ENCODE measurements at regions not wholly inside any gene's neighbourhood (a gene's known extent, or its start where the extent isn't known, plus 50 kb on each side); places are given as distances from the start of the nearest gene placed in this dataset.
A peak's percentile ranks its signal among the peaks of the same experiment; 100 is the strongest.

GRCh38 chr4:95898226-95898625 is 58.3 kb downstream of the PDHA2 start:
- no peak overlapping the region for H3K4me3 ChIP-seq (ENCODE audit: control insufficient read depth, low read depth, low read length)
- TF ChIP-seq, protein P1, sequence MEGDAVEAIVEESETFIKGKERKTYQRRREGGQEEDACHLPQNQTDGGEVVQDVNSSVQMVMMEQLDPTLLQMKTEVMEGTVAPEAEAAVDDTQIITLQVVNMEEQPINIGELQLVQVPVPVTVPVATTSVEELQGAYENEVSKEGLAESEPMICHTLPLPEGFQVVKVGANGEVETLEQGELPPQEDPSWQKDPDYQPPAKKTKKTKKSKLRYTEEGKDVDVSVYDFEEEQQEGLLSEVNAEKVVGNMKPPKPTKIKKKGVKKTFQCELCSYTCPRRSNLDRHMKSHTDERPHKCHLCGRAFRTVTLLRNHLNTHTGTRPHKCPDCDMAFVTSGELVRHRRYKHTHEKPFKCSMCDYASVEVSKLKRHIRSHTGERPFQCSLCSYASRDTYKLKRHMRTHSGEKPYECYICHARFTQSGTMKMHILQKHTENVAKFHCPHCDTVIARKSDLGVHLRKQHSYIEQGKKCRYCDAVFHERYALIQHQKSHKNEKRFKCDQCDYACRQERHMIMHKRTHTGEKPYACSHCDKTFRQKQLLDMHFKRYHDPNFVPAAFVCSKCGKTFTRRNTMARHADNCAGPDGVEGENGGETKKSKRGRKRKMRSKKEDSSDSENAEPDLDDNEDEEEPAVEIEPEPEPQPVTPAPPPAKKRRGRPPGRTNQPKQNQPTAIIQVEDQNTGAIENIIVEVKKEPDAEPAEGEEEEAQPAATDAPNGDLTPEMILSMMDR (conservative IDR thresholded peaks at IDR 0.05; ENCODE audit: control insufficient read depth, insufficient read depth, low read depth, low read length): no peak
- DNase-seq (ENCODE audit: low read depth): no peak

GRCh38 chr4:95909211-95909610 is 69.3 kb downstream of the PDHA2 start:
- H3K4me3 ChIP-seq (ENCODE audit: control insufficient read depth, low read depth, low read length): no peak overlapping the region
- TF ChIP-seq, protein P1 (conservative IDR thresholded peaks at IDR 0.05; ENCODE audit: control insufficient read depth, insufficient read depth, low read depth, low read length): no peak
- no peak for DNase-seq (ENCODE audit: low read depth)

- H3K4me3 ChIP-seq (ENCODE audit: control insufficient read depth, low read depth, low read length): no peak overlapping the region
- TF ChIP-seq, protein P1 (conservative IDR thresholded peaks at IDR 0.05; ENCODE audit: control insufficient read depth, insufficient read depth, low read depth, low read length): no peak
- DNase-seq (ENCODE audit: low read depth): no peak
Measured at GRCh38 chr4:95910749-95911148, 70.9 kb downstream of the PDHA2 start.

- TF ChIP-seq, protein P1 (conservative IDR thresholded peaks at IDR 0.05; ENCODE audit: control insufficient read depth, insufficient read depth, low read depth, low read length): no peak
- H3K4me3 ChIP-seq (ENCODE audit: control insufficient read depth, low read depth, low read length): no peak overlapping the region
Measured at GRCh38 chr4:95921470-95921869, 81.6 kb downstream of the PDHA2 start.

DNA sequence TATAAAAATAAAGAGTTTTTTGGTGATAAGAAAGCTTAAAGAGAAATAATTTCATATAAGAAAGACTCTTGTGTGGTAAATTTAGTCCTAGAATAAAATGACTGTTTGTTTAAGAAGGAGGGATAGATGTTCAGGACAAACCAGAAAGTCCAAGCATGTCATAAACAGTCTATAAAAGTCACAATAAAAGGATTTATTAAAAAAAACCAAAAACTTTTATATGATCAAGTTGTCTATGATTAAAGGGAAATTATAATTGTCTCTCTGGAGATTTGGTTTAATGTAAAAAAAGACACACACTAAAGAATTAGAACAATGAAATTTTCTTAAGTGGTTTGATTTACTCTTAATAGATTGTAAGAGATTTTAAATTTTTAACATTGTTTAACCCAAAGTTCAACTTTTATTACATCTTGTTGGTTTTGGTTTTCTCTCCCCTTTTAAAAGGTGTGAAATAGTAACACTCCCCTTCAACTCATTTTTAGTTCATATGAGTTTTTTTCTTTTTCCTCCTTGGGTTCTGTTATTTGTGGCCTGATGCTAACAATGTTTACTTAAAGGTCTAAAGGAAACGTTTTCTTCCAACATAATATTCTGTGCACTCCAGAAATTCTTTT is 89.7 kb downstream of the PDHA2 start:
- H3K4me3 ChIP-seq (ENCODE audit: control insufficient read depth, low read depth, low read length): no peak overlapping the region
- peak; percentile 7 for DNase-seq (ENCODE audit: low read depth)
- TF ChIP-seq, protein P1 (conservative IDR thresholded peaks at IDR 0.05; ENCODE audit: control insufficient read depth, insufficient read depth, low read depth, low read length): no peak

More at GRCh38 chr4:95921470-95921869, 81.6 kb downstream of the PDHA2 start:
- DNase-seq (ENCODE audit: low read depth): no peak

DNA sequence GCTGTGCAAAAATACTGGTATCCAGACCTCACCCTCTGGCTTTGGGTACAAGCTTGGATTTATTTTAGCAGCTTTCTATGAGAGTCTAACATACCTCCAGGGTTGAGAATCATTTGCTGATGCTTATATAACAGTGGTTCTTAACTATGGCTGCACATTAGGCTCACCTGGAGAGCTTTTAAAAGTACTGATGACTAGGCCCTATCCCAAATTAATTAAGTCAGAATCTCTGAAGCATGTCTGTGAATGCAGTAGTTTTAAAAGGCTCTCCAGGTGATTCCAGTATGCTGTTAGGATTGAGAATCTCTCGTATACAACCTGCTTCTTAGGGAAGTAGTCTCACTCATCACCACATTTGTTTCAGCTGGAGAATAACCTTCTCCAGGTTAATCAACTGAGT is 99.2 kb downstream of the PDHA2 start:
- H3K4me3 ChIP-seq (ENCODE audit: control insufficient read depth, low read depth, low read length): no peak overlapping the region
- DNase-seq (ENCODE audit: low read depth): no peak
- TF ChIP-seq, protein P1 (conservative IDR thresholded peaks at IDR 0.05; ENCODE audit: control insufficient read depth, insufficient read depth, low read depth, low read length): no peak

Data from fibroblast of mammary gland (primary cell).